GM21526 (cell line): ENCODE measurements at regions not wholly inside any gene's neighbourhood (a gene's known extent, or its start where the extent isn't known, plus 50 kb on each side); places are given as distances from the start of the nearest gene placed in this dataset.
A peak's percentile ranks its signal among the peaks of the same experiment; 100 is the strongest.

Experiments
- ATAC-seq: cut with Tn5 transposase; IDR thresholded peaks from one replicate; pipeline ENCODE4 v1.9.1; 2021; ENCODE audit warnings: moderate library complexity; ENCODE audit not compliant: unreplicated experiment, low FRiP score

- ATAC-seq, result no peak
Measured at GRCh38 chr3:25029820-25030219, 398.2 kb upstream of the RARB start.

- no peak for ATAC-seq
Measured at GRCh38 chr3:25032344-25032743, 395.7 kb upstream of the RARB start.

GRCh38 chr3:25033407-25034029, 394.5 kb upstream of the RARB start:
- ATAC-seq, result peak; percentile 87

- ATAC-seq, result no peak
Measured at GRCh38 chr3:25035526-25035925, 392.5 kb upstream of the RARB start.

GRCh38 chr3:25036633-25037032, 391.4 kb upstream of the RARB start:
- no peak for ATAC-seq

- ATAC-seq, result no peak
Measured at GRCh38 chr3:25037049-25037547, 391.0 kb upstream of the RARB start.

GRCh38 chr3:25038271-25038670, 389.8 kb upstream of the RARB start:
- no peak for ATAC-seq

- ATAC-seq, result no peak
Measured at GRCh38 chr3:25038922-25039321, 389.1 kb upstream of the RARB start.

GRCh38 chr3:25040748-25041147, 387.3 kb upstream of the RARB start:
- ATAC-seq, result no peak

- no peak for ATAC-seq
Measured at GRCh38 chr3:25041871-25042584, 386.0 kb upstream of the RARB start.

- no peak for ATAC-seq
Measured at GRCh38 chr3:25043177-25043576, 384.9 kb upstream of the RARB start.

GRCh38 chr3:25043749-25044148, 384.3 kb upstream of the RARB start:
- ATAC-seq, result no peak

GRCh38 chr3:25044762-25045710, 383.0 kb upstream of the RARB start:
- no peak for ATAC-seq

GRCh38 chr3:25046911-25047771, 380.9 kb upstream of the RARB start:
- no peak for ATAC-seq

- no peak for ATAC-seq
Measured at GRCh38 chr3:25049304-25049703, 378.8 kb upstream of the RARB start.

GRCh38 chr3:25053360-25053759, 374.7 kb upstream of the RARB start:
- no peak for ATAC-seq

GRCh38 chr3:25056036-25056755, 371.9 kb upstream of the RARB start:
- no peak for ATAC-seq

- no peak for ATAC-seq
Measured at GRCh38 chr3:25056803-25057351, 371.2 kb upstream of the RARB start.

GRCh38 chr3:25057379-25057778, 370.7 kb upstream of the RARB start:
- ATAC-seq, result no peak
